Bronchial epithelial cell (primary cell): ENCODE measurements at regions not wholly inside any gene's neighbourhood (a gene's known extent, or its start where the extent isn't known, plus 50 kb on each side); places are given as distances from the start of the nearest gene placed in this dataset.

Source experiments
- DNase-seq: peaks from one replicate; pipeline ENCODE4 v3.0.0-alpha.2; 2010; ENCODE audit warnings: low read depth
- FAIRE-seq: peaks from 2 replicates; lab custom pipeline; 2011; peaks lifted over from hg19 to GRCh38; lab: Jason Lieb, UNC
- H3K27me3 ChIP-seq: 2 replicates; pipeline ENCODE4 v1.5.1; 2011; ENCODE audit warnings: low read length; ENCODE audit not compliant: control insufficient read depth, insufficient read depth
- H3K36me3 ChIP-seq: 2 replicates; pipeline ENCODE4 v1.5.1; 2011; ENCODE audit warnings: low read length; ENCODE audit not compliant: control insufficient read depth, insufficient read depth
- H3K4me3 ChIP-seq: 2 replicates; pipeline ENCODE4 v1.5.1; 2011; ENCODE audit warnings: mild to moderate bottlenecking, low read depth, low read length, control low read depth
- CTCF ChIP-seq: IDR thresholded peaks from 2 replicates; pipeline ENCODE4 v1.5.1; 2011; ENCODE audit warnings: mild to moderate bottlenecking, moderate library complexity, low read length, control low read depth, inconsistent platforms; ENCODE audit not compliant: insufficient read depth, severe bottlenecking

GRCh38 chr12:113601656-113602263 is 130.1 kb upstream of the LHX5 start:
- H3K4me3 ChIP-seq = no peak overlapping the region
- no peaks in the 10 kb centered on the region for H3K36me3 ChIP-seq
- FAIRE-seq (no peak), DNase-seq (no peak)
- TF ChIP-seq CTCF = no peak
- no peaks in the 10 kb centered on the region for H3K27me3 ChIP-seq

- H3K36me3 ChIP-seq = no peaks in the 10 kb centered on the region
- FAIRE-seq = no peak
These were observed 127.2 kb upstream of the LHX5 start for GRCh38 chr12:113598815-113599406.

GRCh38 chr12:113594967-113595366 is 123.3 kb upstream of the LHX5 start:
- Histone ChIP-seq H3K27me3 (peaks cover 2% of the 10 kb centered on the region), H3K4me3 (no peak overlapping the region), H3K36me3 (no peaks in the 10 kb centered on the region)
- no peak for DNase-seq
- no peak for FAIRE-seq
- TF ChIP-seq CTCF = no peak

More at GRCh38 chr12:113598815-113599406, 127.2 kb upstream of the LHX5 start:
- no peak for DNase-seq
- Histone ChIP-seq H3K4me3 (no peak overlapping the region), H3K27me3 (no peaks in the 10 kb centered on the region)
- no peak for TF ChIP-seq CTCF

- no peak for TF ChIP-seq CTCF
- DNase-seq (no peak), FAIRE-seq (no peak)
- H3K27me3 ChIP-seq = peaks cover 2% of the 10 kb centered on the region
- no peaks in the 10 kb centered on the region for H3K36me3 ChIP-seq
- no peak overlapping the region for H3K4me3 ChIP-seq
These were observed 119.9 kb upstream of the LHX5 start for GRCh38 chr12:113591480-113591974.

GRCh38 chr12:113589437-113589836 is 117.8 kb upstream of the LHX5 start:
- Histone ChIP-seq H3K27me3 (peaks cover 2% of the 10 kb centered on the region), H3K4me3 (no peak overlapping the region), H3K36me3 (no peaks in the 10 kb centered on the region)
- FAIRE-seq (no peak), DNase-seq (no peak)
- no peak for TF ChIP-seq CTCF
